ENCODE measurements at regions not wholly inside any gene's neighbourhood (a gene's known extent, or its start where the extent isn't known, plus 50 kb on each side); places are given as distances from the start of the nearest gene placed in this dataset.

- H3K4me3 ChIP-seq (ENCODE audit: low read depth, low read length): no peak overlapping the region
- TF ChIP-seq, protein P1, sequence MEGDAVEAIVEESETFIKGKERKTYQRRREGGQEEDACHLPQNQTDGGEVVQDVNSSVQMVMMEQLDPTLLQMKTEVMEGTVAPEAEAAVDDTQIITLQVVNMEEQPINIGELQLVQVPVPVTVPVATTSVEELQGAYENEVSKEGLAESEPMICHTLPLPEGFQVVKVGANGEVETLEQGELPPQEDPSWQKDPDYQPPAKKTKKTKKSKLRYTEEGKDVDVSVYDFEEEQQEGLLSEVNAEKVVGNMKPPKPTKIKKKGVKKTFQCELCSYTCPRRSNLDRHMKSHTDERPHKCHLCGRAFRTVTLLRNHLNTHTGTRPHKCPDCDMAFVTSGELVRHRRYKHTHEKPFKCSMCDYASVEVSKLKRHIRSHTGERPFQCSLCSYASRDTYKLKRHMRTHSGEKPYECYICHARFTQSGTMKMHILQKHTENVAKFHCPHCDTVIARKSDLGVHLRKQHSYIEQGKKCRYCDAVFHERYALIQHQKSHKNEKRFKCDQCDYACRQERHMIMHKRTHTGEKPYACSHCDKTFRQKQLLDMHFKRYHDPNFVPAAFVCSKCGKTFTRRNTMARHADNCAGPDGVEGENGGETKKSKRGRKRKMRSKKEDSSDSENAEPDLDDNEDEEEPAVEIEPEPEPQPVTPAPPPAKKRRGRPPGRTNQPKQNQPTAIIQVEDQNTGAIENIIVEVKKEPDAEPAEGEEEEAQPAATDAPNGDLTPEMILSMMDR (IDR thresholded peaks at IDR 0.05; ENCODE audit: low read depth, low read length): no peak
Measured at GRCh38 chr2:18209934-18210639, 331.6 kb downstream of the KCNS3 start.

DNA sequence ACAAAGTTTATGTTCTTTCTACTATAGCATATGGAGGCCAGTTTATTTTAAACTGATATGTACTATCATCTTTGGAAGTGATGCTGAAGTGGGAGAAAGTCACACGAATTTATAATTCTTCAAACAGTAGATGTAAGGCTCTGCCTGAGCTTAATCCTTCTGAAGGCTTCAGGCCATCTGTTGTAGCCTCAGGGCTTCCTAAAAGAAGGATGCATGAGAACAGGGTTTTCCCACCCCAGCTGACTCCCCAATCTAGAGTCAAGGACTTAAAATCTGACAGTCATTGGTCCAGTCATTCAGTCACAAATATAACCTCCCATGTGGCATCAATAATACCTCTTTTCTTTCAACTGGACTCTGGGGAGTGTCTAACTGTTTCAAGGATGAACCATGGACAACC, 330.5 kb downstream of the KCNS3 start:
- H3K4me3 ChIP-seq (ENCODE audit: low read depth, low read length): no peak overlapping the region
- TF ChIP-seq, protein P1 (IDR thresholded peaks at IDR 0.05; ENCODE audit: low read depth, low read length): no peak

GRCh38 chr2:18200771-18201170, 322.3 kb downstream of the KCNS3 start:
- TF ChIP-seq, protein P1 (IDR thresholded peaks at IDR 0.05; ENCODE audit: low read depth, low read length): no peak
- H3K4me3 ChIP-seq (ENCODE audit: low read depth, low read length): no peak overlapping the region

- TF ChIP-seq, protein P1 (IDR thresholded peaks at IDR 0.05; ENCODE audit: low read depth, low read length): no peak
- H3K4me3 ChIP-seq (ENCODE audit: low read depth, low read length): no peak overlapping the region
Measured at GRCh38 chr2:18198677-18199076, 320.2 kb downstream of the KCNS3 start.

DNA sequence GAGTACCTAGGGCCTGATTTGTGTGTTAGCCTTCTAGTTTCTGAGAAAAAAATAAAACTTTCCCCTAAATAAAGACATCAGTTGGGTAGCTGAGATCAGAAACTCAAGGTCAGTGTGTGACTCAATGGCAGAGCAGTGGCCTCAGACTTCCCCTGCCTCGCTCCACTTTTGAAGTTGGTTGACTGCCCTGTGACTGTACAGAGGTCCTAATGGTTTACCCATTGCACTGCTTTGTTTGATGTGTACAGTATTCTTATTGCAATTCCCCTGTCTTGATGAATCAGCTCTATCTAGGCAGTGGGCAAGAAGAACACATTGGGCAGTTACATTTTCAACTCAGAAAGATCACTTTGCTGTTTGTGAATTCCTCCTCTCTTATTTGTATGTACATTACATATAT, 315.7 kb downstream of the KCNS3 start:
- no peak overlapping the region for H3K4me3 ChIP-seq (ENCODE audit: low read depth, low read length)
- TF ChIP-seq, protein P1 (IDR thresholded peaks at IDR 0.05; ENCODE audit: low read depth, low read length): no peak

DNA sequence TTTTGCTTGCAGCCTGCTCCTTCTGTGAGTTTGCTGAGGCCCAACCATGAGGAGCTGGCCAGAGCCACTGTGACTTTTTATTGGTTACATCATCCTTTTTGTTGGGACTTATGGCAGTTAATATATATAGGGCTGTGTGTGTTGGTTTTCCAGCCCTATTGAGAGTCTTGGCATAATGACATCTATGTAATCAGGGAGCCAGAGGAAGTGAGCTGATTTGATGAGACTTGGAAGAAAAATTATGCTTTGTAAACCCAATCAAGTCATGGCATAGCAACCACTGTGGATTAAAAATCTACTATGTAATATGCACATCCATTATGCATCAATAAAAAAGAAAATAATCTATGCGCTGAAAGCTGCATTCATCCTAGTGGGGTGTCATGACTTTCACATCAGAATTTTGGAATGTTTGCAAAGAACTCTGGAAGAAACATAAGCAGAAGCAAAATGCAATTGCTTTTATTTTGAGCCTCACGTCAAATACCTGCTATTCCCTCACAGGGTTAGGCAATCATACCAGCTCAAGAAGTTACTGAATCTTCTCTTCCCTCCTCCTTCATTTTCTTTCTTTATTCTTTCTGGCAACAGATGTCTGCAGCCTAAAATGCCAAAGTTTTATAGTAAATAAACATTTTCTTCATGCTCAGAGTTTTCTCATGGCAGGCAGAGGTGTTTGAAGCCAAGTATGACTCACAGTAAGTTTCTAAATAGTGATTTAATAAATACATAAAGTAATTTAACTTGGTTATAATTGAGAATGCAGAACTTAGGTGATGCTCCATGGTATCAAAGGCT, 308.5 kb downstream of the KCNS3 start:
- H3K4me3 ChIP-seq (ENCODE audit: low read depth, low read length): no peak overlapping the region
- TF ChIP-seq, protein P1 (IDR thresholded peaks at IDR 0.05; ENCODE audit: low read depth, low read length): no peak

DNA sequence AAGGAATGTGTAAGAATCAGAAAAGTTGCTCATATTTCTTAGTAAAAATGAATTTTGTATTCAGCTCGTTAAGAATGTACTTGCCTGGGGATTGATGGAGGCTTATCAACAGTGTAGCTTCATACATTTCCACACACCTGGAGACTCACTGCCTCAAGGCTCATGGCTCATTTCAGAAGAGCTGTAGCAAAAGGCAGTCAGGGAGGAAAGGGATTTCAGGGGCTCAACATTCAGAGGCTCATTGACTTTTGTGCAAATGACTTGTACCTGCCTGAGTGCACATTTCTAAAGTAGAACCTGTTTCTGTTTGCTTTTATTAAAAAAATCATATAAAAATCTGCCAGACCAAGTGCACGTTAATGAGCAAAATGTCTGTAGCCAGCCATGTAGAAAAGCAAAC, 304.4 kb downstream of the KCNS3 start:
- no peak overlapping the region for H3K4me3 ChIP-seq (ENCODE audit: low read depth, low read length)
- TF ChIP-seq, protein P1 (IDR thresholded peaks at IDR 0.05; ENCODE audit: low read depth, low read length): no peak
